NCI-H1694 treated with DMSO at 0.1 percent for 48 hours (cell line): ENCODE measurements at regions not wholly inside any gene's neighbourhood (a gene's known extent, or its start where the extent isn't known, plus 50 kb on each side); places are given as distances from the start of the nearest gene placed in this dataset.

ENCODE experiments used
- DNase-seq: peaks from one replicate; lab custom pipeline; 2025; lab: John Stamatoyannopoulos, UW

DNA sequence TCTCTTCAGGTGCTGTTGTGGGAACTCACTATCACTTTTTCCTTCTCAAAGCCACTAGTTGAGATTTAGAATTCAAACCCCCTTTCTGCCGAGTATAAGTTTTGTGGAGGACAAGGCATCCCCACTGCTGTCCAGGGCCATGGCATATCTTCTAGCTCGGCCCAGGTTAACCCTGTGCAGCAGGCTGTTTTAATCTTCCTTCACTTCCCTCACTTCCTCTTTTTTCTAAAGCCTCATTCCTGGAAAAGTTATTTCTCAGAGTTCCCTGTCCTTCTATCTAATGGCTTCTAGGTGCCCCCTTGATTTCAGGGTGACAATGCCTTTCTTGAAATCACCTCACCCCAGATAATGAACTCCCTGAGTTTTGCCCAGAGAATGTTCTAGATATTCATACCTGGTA lies 222.3 kb downstream of the SNX10 start:
- DNase-seq = no peak

- no peak for DNase-seq
These were observed 223.0 kb downstream of the SNX10 start for GRCh38 chr7:26514633-26515032.

DNA sequence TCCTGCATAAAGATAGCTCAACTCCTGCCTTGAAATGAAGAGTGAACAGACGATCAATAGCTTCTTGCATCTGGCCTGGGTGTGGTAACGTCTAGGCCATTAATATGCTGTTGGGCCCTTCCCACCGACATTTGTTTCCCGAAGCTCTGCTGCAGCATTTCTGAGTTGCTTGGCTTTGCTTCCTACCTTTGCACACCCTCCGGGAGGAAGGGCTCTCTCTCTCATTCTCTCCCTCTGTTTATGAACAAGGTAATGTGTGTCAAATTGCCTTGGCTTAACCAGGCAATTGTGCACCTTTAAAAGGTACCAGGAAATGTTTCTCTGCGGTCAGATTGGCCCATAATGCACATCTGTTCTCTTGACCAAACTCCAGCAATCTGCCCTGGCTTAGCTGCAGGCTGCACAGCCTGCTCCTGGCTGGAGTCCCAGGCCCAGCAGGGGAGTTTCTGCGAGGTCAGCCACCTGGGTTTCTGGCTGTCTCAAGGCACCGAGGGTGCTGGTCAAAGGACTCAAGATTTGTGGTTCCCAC lies 223.7 kb downstream of the SNX10 start:
- DNase-seq = peak; percentile 19

- no peak for DNase-seq
These were observed 228.8 kb downstream of the SNX10 start for GRCh38 chr7:26520483-26520882.

GRCh38 chr7:26522633-26523032 lies 231.0 kb downstream of the SNX10 start:
- DNase-seq = no peak

- no peak for DNase-seq
These were observed 234.0 kb downstream of the SNX10 start for GRCh38 chr7:26525398-26526264.

DNA sequence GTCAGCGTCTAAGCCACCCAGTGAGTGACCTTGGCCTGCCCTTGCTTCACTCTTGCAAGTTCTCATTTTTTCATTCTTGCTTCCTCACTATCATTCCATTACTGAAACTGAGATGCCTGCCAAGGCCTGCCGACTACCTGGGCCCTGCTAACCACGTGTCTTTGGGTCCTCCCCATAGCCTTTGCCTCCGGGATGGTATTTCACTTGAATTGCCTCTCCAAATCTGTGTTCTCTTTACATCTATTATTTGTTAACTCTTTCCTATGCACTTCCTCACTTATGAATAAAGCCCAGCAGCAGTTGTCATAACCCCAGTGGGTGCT lies 234.6 kb downstream of the SNX10 start:
- DNase-seq = no peak

GRCh38 chr7:26531926-26532325 lies 240.3 kb downstream of the SNX10 start:
- no peak for DNase-seq

- no peak for DNase-seq
These were observed 240.8 kb downstream of the SNX10 start for GRCh38 chr7:26532471-26532870.

- DNase-seq = no peak
These were observed 241.6 kb downstream of the SNX10 start for GRCh38 chr7:26533217-26533616.

DNA sequence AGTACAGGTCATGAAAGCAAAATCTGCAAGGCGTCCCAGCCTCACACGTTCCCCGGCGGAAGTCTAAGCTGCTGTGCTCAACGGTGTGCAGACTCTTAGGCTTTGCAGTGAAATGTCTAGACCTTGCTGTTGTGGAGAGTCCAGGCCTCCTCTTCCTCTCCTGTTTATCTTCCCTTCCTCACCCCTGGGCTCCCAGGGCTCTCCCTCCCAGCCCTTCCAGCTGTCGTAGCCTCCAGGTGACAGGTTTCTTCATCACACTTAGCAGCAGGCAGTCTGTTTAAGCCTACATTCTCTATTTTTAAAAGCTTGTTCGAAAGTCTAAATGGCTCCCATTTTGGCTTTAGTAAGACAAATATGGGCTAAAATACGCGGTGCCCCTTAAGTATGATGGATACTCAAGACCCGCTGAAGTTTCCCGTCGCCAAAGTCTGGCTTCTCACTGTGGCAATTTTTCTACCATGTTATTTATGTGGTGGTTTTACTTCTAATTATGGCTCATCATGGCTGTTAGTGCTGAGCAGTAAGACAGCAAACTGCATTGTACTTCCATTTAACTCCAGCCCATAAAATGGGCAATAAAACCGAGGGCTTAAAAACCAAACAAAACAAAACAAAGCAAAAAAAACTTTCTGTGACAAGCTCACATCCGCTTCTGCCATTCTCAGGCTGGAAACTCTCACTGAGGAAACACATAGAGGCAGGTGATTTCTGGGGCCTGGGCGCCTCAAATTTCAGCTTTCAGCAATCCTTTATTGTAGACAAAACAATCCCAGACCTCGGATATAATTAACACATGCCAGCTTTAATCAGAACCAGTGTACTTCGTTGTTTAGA lies 243.2 kb downstream of the SNX10 start:
- DNase-seq = no peak

- no peak for DNase-seq
These were observed 243.9 kb downstream of the SNX10 start for GRCh38 chr7:26535483-26536007.

DNA sequence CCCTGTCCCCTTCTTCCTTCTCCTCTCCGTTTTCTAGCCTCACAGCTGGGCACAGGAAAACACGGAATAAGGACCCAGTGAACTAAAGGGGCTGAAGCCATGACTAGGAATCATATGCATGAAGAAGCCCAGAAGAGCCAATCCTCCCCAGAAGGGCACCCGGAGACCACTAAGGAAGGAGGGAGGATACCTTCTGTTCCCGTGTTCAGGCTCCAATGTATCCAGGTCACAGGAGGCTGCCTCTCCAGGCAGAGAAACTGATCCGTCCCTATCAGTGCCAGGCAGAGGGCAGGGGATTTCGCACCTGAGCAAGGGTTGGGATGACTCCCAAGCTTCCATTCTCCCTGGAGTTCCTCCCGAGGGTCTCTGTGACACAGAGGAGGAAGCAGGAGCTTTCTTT lies 246.6 kb downstream of the SNX10 start:
- DNase-seq = no peak

GRCh38 chr7:26538689-26539088 lies 247.0 kb downstream of the SNX10 start:
- DNase-seq = no peak

DNA sequence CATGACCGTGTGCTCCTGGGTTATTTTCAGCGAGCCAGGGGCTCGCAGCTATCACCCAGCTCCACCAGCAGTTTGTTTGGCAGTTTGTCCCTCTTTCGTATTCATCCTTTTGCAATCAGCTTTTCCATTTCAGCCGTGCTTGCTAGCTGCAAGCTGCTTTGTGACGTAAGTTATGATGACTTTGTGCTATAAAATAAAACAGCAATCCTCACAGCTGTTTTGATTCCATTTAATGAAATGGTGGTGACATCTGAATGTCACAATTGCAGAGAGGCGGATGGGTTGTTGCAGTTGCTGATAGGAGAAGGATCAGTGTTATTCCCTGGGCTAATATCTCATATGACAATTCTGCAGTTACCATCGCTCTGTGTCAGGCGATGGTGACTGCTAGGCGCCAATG lies 251.7 kb downstream of the SNX10 start:
- no peak for DNase-seq

GRCh38 chr7:26543951-26544350 lies 252.3 kb downstream of the SNX10 start:
- DNase-seq = no peak

DNA sequence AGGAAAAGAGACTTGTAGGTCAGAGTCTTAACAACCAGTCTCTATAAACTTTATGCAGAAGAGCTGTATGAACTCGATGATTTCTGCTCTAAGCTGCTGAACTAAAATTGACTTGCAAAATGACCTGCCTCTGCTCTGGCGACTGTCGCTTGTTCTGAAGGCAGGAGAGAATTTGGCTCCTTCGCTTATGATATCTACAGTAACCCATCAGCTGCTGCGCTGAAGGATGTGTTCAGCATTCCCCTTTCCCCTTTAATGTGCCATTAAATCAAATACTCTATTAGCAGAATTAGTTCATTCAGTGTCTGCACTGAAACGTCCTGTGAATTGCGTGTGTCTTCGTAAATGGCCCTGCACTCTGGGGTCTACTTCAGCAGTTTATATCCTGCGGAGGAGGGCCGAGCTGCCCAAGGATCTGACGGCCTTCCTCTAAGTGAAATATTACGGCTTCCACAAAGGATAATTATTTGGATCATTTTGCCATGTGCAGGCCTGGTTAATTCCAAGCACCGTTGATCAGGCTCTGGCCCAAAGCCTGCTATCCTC lies 254.9 kb downstream of the SNX10 start:
- no peak for DNase-seq

GRCh38 chr7:26547156-26547555 lies 255.5 kb downstream of the SNX10 start:
- DNase-seq = no peak

- DNase-seq = no peak
These were observed 257.8 kb downstream of the SNX10 start for GRCh38 chr7:26549281-26549944.

GRCh38 chr7:26550492-26550891 lies 258.8 kb downstream of the SNX10 start:
- DNase-seq = no peak

GRCh38 chr7:26551740-26552139 lies 260.1 kb downstream of the SNX10 start:
- DNase-seq = no peak

- DNase-seq = no peak
These were observed 261.5 kb downstream of the SNX10 start for GRCh38 chr7:26553128-26553527.
